HG02852 (cell line): ENCODE measurements at regions not wholly inside any gene's neighbourhood (a gene's known extent, or its start where the extent isn't known, plus 50 kb on each side); places are given as distances from the start of the nearest gene placed in this dataset.
"Not testable (repeated sequence)": the region's sequence is repeated elsewhere in the genome, so short reads cannot be mapped to it uniquely, and the experiment has no call there.

ENCODE experiments used
- ATAC-seq: cut with Tn5 transposase; IDR thresholded peaks from one replicate; pipeline ENCODE4 v1.9.1; 2021; ENCODE audit warnings: mild to moderate bottlenecking, moderate library complexity; ENCODE audit not compliant: unreplicated experiment

DNA sequence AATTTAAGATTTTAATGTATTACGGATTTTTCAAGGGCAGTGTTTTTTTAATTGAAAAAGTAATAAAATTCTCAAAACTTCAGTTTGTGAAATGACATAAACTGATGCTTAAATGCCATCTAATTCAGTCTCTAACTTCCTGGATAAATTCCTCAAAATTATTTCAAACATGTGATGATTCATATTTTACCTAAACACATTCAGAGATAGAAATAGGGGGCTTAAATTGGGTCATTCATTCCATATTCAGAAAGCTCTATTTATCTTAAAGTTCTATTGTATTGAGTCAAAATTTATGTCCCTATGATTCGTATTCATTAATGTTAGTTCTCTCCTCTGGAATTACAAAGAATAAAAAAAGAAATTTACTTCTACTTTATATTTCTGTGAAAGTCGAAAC is 713.6 kb upstream of the CHRM3 start:
- ATAC-seq: no peak

DNA sequence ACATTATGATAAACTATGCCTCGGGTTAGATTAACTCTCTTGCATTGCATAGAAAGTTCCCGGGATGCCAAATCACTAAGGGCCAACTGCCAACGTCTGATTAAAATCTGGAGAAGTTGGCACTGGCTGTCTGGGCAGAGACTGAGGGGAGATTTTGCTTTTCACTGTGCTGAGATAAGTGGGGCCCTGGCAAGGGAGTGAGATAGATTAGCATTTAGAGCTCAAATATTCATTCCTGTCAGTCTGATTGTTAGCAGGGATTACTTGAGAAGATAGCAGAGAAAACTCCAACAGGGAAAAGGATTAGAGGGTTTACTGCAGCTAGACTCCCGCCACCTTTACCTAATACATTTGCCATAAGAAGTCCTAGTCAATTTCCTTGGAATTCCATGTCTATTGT is 714.1 kb upstream of the CHRM3 start:
- ATAC-seq: no peak

DNA sequence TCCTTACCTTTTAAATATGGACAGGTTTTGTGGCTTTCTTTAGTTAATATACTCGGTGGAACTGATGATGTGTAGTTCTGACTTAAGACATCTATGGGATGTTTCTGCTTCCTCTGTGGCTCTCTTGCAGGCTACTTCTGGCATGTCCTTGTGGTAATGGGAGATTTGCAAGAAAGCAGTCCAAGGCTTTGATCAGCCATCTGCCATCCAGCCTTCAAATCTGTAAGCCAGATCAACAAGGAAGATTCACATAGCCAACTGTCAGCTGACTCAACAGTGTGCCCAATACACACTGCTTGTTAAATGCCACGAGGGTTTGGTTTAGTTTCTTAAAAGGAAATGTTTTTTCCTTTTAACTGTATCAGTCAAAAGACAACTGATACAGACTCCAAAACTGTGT is 722.2 kb upstream of the CHRM3 start:
- ATAC-seq: no peak

DNA sequence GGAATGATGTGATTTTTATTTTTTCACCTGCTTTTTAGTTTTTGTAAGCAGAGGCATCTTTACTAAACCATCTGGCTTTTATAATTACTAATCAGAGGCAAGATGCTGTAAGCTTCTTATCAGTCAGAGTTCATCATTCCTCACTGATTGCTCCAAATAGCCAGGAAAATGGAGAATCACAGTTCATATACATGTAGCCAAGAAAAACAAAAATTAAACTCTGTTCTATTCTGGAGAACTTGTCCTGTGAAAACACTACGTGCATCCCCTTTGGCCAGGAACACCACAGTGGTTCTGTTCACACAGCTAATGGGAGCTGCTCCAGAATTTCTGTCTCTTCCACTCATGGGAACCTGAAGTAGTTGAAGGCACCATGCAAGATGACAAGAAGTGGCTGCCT is 725.5 kb upstream of the CHRM3 start:
- no peak for ATAC-seq

DNA sequence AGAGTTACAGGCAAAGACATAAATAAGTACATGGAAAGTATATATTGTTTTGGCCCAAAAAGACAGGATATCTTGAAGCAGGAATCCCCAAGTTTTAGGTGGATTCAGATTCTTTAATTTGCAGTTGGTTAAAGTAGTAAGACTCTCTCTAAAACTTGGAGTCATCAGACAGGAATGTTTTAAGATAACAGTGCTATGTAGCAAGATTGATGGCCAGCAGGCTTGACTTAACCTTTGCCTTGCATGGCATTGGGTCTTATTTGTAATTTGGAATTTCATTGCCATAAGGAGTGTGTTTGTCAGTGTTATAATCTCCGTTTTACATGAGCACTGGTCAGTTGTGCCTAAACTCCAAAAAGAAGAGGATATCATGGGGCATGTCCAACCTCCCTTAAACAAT is 727.6 kb upstream of the CHRM3 start:
- ATAC-seq: no peak

DNA sequence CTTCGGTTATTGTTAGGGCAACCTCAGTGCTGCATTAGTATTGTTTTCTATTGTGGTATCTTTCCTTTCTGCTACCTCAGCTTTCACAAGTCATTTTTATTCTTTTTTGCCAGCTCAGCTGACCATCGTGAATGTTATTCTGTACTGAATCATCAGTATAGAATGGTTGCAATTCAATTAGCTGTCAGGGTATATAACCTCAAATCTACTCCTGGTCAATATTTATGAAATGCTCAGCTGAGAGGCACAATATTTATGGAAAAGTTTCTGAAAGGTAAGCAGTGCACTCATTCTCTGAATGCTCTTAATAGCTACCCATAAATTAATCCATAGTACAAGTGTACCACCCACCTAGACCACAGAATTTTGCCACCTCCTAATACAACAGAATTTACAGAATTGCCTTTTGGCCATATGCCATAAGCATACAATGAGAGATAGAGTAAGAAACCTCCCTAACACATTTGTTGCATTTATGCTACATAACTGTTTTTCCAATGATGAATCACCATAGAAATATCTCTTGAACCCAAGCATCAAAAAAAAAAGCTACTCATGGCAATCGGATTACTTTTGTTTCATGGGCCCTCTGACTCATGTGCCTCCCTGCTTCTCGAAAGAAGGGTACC is 732.6 kb upstream of the CHRM3 start:
- no peak for ATAC-seq

DNA sequence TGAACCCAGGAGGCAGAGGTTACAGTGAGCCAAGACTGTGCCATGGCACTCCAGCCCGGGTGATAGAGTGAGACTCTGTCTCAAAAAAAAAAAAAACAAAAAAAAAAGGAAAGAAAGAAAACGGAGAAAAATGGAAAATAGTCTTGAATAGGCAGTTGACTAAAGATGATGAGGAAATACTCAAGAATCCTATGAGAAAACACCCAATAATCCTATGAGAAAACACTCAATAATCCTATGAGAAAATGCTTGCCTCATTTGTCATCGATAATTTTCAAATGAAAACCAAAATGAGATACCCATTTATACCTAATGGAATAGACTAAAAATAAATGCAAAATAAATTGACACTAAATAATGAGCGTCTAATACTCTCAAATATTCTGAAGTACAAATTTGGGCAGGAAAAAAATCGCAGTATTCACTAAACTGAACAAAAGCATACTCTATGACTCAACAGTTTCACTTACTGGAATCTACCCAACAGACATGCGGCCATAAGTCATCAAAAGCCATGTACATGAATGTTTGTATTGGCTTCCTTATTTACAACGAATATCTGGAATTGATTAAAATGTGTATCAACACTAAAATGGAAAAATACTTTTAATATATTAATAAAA is 733.9 kb upstream of the CHRM3 start:
- ATAC-seq: no peak

DNA sequence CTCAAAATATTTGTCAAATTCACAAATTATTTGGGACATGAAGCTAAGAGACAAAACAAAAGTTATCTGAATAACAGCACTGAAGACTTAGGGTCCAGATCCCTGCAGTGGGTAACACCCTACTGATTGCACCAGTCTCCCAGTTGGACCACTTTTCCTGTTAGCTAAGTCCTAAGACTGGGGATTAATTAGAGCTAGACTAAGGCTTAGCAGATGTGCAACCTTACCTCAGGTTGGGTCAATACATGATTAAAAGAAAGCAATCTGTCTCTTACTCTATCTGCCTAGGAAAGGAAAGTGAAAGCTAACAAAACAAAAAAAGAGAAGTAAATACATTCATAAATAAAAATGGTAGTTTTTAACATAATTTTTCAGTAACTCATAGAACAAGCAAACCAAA is 737.2 kb upstream of the CHRM3 start:
- no peak for ATAC-seq

DNA sequence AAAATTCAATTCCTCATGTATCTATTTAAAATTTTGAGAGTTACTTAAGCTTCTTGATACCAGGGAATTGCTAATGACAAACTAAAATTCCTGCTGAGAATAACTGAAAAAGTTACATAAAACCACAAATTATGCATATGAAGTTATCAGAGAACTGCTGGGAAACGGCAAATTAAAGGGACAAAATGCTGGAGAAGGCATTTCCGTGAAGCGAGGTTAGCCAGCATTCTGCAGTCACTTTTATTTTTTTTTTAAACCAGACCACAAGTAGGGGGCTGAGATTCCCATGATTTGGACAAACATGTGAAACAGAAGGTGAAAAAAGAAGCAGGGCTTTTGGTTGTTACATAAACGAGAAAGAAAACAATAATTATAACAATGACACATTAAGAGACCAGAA is 737.6 kb upstream of the CHRM3 start:
- no peak for ATAC-seq

DNA sequence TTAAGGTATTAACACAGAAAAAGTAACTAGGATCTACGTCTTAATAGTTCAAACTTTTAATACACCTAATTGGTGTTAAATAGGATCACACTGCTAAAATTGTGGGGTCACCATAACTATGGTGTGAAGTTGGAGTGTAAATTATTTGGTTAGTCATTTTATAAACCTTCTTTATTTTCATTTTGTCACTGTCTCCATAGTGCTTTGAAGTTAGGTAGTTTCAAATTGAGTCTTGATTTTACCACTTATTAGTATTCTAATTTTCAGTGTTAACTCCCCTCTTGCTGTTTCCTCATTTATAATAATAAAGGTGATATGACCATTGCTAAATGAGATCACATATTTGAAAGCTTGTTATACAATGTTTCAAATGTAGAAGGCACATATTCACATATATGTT is 738.1 kb upstream of the CHRM3 start:
- no peak for ATAC-seq

DNA sequence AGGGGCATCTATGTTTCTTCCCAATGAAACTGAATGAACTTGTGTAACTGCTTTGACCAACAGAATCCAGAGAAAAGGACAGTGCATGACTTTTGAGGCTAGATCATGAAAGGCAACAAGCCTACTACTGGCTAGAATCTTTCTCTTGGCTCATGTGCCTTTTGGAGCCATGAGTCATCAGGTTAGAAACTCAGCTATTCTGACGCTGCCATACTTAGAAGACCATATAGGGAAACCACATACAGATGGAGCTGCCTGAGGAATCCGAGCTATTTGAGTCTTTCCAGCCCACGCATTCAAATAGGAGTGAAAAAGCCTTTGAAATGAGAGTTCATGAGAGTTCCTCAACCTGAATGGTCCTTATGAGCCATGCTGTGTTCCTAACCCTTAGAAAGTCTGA is 738.5 kb upstream of the CHRM3 start:
- ATAC-seq: no peak

DNA sequence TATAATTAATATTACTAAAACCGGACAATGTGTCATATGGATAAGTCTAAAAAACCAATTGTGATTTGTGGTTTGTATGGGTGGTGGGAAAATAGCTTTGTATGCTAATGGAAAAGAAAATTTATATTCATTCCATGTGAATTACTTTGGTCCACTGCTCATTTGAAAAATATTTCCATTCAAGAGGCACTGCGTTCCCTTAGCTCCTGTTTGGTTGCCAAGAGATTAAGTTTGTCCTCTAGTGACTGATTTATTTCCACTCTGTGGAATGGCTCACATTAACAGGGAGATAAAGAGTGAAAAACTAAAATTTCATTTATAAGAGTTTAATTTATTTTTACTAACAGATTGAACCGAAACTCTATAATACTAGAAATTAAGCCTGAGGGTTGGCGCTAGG is 744.1 kb upstream of the CHRM3 start:
- no peak for ATAC-seq

DNA sequence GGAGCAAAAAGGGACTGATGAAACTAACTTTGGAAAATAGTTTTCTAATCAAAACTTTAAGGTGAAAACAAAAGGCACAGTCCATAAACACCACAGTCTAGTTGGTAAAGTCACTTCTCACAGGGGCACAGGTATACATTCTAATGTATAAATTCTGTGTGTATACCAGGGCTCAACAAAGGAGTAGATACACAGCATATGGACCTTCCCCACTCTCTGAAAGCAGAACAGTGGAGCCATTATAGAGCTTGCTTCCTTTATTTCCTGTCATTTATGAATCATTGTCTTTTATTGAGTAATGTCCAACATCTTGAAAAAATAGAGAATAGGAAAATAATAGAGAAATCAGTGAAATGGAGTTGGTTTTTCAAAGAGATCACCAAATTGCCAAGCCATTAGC is 746.5 kb upstream of the CHRM3 start:
- ATAC-seq: no peak

DNA sequence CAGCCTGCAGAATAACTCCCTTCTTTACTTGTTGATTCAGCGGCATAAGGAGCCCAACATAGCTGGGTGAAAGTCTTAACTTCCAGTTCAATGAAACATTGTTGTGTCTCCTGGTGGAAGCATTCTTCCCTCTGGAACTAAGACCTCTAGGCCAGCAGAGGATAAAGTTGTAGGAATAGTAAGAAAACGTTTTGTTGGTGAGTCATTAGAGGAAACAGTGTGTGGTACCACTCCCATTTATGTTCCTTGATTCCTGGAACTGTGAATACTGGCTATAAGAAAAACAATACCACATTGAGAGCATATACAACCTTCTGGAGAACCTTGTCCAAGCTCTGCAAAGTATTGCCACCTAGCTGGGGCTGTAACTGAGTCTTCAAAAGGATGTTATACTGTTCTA is 737.4 kb upstream of the ZP4 start:
- ATAC-seq: no peak

DNA sequence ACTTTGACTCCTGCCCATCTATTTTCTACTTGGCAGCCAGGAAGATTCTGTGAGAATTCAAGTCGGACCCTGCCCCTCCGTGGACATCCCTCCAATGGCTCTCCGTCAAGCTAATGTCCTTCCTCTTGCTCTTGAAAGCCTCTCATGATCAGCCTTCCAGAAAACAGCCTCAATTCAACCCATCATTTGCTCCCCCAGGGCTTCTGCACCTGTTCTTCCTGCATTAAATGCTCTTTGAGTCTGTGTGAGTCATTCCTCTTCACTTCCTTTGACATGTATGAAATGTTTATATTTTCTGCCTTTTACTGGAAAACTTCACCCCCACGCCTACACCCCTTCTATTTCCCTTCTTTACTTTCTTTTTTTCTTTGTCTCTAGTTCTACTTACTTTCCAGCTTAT is 734.1 kb upstream of the ZP4 start:
- ATAC-seq: no peak

DNA sequence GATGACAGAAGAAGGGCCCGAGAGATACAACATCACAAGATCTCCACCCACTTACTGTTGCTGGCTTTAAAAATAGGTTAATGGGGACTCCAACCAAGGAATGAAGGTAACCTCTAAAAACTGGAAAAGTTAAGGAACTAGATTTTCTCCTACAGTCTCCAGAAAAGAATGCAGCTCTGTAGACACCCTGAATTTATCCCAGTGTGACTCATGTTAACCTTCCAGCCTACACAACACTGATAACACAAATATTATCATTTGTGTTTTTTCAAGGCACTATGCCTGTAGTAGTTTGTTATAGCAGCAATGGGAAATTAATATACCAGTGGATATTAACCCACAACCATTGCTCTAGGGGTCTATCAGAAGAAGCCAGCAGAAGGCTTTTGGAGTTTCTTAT is 730.7 kb upstream of the ZP4 start:
- no peak for ATAC-seq

DNA sequence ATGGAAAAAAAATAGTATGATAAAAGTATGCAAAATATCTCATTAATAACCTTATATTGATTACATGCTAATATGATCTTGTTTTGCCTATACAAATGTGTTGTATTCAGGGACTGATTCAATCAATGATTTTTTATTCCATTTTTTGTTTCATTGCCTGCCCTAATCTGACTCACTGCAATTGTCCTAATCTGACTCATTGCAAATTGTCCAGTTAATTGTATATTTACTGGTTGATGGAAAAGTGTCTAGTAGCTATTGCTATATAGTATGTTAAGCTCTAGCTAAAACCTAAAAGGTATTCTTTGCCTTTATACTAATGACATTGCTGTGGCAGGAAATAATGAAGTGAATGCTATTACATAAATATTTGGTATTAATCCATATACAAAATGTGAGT is 728.9 kb upstream of the ZP4 start:
- no peak for ATAC-seq

DNA sequence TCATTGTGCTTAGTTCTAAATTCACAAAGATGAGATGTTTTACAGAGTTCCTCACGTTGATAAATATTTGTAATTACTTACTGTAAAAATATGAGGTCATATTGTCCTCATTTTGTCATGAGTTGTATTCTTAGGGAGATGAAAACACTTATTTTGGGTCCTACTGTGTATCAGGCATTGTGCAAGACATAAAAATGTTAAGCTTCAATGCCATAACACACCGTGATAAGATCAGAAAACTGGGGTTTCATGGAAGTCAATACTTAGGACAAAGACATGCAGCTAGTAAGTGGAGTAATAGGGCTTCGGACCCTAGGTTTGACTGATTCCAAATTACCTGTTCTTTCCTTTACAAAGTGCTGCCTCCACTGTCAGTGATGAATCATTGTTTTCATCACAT is 720.7 kb upstream of the ZP4 start:
- no peak for ATAC-seq

DNA sequence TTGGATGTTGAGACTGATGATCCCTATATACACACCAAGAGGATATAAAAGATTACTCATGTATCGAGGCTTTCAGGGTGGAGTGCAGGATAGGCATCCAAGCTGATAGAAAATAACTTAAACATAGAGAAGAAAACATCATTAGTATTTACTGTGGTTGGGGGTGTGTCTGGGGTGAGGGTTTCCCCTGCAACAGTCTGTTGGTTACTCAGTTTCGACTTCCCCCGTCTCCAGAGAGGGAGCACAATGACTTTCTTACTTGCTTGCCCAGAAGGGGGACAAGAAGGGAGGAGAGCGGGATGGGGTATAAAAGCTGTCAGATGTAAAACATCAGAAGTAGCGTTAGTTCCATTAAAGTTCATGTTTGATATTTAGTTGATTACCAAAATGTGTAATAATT is 717.4 kb upstream of the ZP4 start:
- no peak for ATAC-seq

DNA sequence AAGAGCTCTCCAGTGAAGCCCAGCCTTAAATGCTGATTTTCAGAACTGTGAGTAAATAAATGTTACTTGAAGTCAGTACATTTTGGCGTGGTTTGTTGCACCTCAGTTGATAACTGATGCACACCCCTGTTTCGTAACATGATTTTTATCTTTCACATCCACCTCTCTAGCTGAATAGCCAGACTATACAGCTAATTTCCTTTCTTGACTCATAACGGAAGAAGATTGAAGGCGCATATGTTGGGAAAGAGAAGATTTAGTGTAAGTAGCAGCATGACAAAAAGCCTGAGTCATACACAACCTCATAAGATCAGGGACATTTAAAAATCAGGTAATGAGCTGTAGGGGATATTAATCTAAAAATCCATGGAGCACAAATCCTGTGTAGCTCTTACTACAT is 716.2 kb upstream of the ZP4 start:
- ATAC-seq: no peak

DNA sequence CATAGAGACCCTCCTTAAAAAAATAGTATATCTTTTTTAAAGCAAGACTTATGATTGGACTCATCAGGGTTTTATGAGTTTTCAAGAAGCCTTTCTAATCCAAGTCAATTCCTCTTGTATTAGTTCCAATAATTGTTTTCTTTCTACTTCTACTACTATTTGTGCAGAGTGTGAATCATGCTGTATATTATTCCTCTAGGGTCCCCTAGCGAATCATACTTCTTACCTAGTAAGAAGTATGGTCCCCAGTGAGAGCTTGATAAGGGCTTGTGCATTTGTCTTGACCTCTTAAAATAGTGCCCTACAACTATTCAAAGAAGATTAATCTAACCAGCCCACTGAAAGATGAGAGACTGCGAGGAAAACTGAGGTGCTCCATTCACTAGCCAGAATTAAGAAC is 715.7 kb upstream of the ZP4 start:
- ATAC-seq: no peak

DNA sequence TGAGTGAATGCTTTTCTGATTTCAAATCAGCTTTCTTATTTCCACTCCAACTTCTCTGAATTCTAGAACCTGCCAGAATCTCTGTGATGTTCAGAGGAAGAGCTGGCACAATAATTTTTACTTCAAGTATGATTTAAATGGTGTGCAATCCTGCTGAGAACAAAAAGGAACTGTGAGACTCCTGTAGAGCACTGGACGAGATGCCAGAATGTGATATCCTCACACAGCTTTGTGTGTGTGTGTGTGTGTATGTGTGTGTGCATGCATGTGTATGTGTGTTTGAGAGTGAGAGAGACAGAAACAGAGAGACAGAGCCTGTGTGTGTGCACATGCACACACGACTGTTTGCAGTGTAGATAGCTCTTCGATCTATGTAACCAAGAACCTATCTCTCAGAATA is 713.6 kb upstream of the ZP4 start:
- no peak for ATAC-seq

DNA sequence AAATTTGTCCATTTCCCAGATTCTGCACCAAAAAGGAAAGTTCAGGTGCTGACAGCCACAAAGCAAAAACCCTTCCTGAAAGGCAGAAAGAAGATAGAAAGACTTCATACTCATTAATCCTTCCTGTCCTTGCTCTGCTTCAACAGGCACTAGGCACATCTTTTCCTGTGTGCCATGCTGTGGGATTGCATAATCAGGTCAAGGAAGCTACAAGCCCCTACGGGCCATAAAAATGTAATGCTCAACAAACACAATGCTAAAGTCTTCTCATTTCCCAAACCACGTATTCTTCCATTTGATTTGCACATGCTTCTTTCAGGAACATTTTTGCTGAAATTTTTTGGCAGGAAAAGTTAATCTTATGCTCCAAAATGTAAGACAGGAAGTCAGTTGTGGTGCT is 710.9 kb upstream of the ZP4 start:
- ATAC-seq: not testable (repeated sequence)
